Erythroblast (primary cell): ENCODE measurements at regions not wholly inside any gene's neighbourhood (a gene's known extent, or its start where the extent isn't known, plus 50 kb on each side); places are given as distances from the start of the nearest gene placed in this dataset.

ENCODE experiments used
- DNase-seq, 2 experiments: peaks; one replicate each; lab custom pipeline; 2025; lab: John Stamatoyannopoulos, UW
- GATA1 ChIP-seq: IDR thresholded peaks from 2 replicates; pipeline ENCODE4 v1.6.1; 2011; ENCODE audit warnings: low read depth, mild to moderate bottlenecking, control low read depth, low read length, moderate library complexity
- POLR2A ChIP-seq: IDR thresholded peaks from 2 replicates; pipeline ENCODE4 v1.6.1; 2011; ENCODE audit warnings: mild to moderate bottlenecking, low read length

- DNase-seq: no peak
- TF ChIP-seq POLR2A: no peak
- no peak for TF ChIP-seq GATA1
Measured at GRCh38 chr2:226619707-226620106, 179.9 kb downstream of the IRS1 start.

DNA sequence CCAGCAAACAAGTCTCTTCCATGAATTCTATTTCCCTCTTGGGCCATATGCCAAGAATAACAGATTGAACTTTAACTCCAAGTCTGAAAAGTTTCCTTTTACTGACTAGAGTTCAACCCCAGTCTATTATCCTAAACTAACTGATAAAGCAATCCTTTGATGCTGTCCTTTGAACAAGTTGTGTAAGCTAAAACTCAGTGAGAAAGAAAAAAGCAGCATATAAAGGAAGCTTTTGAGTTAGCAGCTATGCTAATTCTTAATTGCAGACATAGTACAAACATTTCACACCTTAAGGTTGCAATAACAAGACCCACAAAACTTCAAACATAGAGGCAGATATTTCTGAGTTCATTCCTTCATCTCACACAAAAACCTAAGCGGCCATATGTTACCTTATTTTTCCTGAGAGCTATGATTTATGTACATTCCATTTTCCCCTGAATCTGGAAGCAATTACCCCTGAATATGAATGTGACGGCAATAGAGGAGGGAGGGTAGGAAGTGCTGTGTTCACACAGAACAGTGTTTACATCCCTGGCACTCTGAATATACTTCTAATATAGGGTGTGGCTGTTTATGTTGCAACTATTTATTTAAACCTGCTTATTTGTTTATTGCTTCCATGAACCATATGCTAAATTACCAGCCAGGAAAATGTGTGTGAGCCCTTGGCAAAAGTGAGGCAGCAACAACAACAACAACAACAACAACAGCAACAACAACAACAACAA lies 180.6 kb downstream of the IRS1 start:
- no peak for TF ChIP-seq GATA1
- TF ChIP-seq POLR2A: no peak
- no peak for DNase-seq

DNA sequence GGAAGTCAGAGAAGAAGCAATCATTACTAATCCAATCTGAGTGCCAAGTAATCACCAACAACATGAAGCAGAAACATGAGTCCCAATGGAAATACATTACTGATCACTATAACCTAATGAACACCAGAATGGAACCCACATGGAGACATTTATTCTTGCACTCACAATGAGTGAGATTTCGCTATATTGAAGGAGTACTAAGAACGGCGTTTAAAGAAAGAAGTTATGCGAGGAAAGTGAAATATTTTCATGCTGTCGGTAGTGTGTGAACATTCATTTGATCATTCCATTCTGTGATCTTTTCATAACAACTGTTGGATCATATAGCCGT lies 181.1 kb downstream of the IRS1 start:
- TF ChIP-seq POLR2A (no peak), GATA1 (no peak)
- no peak for DNase-seq

DNA sequence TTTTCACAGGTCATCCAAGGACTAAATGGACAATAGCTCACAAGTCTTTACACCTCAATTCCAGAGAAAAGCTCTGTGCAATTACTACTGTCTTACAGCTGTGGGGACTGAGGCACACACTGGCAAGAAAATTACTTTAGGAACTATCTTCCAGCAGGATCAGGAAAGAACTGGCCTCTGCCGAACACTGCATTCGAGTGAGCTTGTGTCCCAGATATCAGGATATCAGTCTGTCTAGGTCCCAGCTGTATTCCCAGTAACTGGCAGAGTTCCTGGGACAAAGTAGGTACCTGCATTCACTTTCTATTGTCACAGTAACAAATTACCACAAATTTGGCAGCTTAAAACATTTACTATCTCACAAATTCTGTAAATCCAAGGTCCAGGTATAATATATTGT lies 183.7 kb downstream of the IRS1 start:
- TF ChIP-seq GATA1: no peak

DNA sequence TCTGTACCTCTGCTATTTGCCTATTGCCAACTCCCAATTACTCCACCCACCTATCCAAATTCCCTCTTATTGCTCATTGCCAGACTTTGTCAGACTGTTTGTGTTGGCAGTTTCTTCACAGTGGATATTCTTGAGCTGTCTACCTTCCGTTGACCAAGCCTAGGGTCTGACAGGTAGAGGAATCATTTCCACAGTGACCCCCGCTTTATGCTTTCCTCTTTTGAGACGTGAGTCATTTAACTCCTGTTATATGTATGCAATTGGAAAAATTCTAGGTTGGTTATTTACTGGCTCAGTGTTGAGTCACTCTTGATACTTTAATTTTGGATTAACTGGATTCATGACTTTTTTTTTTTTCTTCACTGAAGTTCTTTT lies 187.7 kb downstream of the IRS1 start:
- no peak for DNase-seq
- TF ChIP-seq POLR2A (no peak), GATA1 (no peak)

More for the DNA sequence above, 183.7 kb downstream of the IRS1 start:
- no peak for DNase-seq

- TF ChIP-seq GATA1: no peak
- TF ChIP-seq POLR2A: no peak
- DNase-seq: no peak
Measured at GRCh38 chr2:226611196-226611943, 188.2 kb downstream of the IRS1 start.

DNA sequence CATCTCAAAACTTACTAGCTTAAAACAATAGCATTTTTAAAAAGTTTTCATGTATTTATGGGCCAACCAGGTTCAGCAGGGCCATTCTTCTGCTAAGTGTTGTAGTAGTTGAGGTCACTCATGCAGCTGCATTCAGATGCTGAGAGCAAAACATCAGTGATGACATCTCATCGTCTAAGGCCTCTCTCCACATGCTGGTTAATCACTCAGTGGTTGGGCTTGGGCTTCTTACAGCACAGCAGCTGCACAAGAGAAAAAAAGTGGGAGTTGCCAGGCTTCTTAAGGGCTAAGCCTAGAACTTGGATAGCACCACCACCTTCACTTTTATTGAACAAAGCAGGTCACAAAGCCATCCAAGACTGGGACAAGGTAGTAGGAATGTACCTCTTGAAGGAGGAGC lies 190.3 kb downstream of the IRS1 start:
- DNase-seq: no peak
- no peak for TF ChIP-seq GATA1
- TF ChIP-seq POLR2A: no peak

- DNase-seq: no peak
- TF ChIP-seq POLR2A: no peak
- no peak for TF ChIP-seq GATA1
Measured at GRCh38 chr2:226608451-226608850, 191.2 kb downstream of the IRS1 start.

DNA sequence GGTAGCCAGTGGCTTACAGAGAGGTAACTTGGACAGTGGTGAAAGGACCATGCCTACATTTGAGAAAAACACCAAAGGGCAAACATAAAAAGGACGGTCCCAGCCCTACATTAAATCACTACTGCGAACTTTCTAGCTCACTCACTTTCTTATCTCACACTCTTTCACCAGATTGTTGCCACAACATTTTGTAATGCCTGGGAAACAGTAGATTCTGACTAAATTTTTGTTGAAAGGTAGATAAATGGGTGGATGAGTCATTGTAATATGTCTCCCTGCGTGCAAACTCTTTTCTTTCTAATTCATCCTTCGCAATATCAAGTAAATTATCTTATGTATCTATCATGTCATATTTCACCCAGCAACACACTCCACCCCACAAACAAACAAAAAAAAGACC lies 192.2 kb downstream of the IRS1 start:
- DNase-seq: no peak

DNA sequence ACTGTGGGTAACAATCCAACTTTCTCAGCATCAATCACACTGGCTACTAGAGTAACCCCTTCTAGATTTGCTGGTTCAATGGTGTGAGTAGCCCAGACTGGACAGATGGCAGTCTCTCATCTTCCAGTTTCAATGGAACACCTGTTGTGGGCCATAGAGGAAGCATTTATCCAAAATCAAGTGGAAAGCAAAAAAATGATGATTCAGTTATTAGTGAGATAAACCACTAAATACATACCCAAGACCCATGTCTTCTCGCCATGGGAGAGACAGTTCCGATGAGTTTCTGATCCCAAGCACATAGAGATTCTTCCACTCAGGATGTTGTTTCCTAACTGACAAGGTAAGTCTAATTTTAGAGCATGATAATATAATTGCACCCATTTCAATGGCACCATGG lies 194.0 kb downstream of the IRS1 start:
- TF ChIP-seq GATA1: no peak
- DNase-seq: no peak

More for the DNA sequence above, 192.2 kb downstream of the IRS1 start:
- TF ChIP-seq POLR2A (no peak), GATA1 (no peak)

DNA sequence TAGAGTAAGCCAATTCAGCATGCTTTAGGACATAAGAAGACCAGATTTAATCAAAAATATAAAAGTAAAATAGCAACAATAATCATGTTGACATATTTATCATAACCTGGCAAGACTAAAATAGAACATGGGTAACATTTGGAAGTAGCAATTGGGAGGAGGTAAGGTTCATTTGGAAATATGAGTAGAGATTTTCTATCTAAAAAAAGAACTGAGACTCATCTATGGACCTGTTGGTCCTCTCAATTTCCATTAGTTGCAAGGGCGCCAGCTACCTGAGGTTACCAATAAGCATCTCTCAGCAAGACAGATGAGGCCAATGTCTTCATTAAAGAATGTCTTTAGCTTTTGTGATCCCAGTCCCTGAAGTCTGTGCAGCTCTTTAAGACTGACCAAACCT lies 196.0 kb downstream of the IRS1 start:
- TF ChIP-seq POLR2A (no peak), GATA1 (no peak)
- no peak for DNase-seq

GRCh38 chr2:226601881-226602662 lies 197.5 kb downstream of the IRS1 start:
- TF ChIP-seq GATA1 (no peak), POLR2A (no peak)
- DNase-seq: no peak

DNA sequence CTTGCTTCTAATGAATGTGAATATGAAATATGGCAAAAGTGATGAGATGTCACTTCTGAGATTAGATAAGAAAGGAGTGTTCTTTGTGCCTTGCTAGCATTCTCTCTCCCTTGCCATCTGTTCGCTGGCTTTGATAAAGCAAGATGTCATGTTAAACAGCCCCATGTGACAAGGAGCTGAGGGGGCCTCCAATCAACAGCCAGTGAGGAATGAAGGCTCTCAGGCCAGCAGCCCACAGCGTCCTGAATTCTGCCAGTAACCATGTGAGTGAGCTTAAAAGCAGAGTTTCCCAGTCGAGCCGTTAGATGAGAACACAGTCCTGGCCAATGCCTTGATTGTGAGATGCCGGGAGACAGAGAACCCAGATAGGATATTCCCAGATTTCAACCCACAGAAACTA lies 198.8 kb downstream of the IRS1 start:
- no peak for TF ChIP-seq POLR2A
- TF ChIP-seq GATA1: no peak
- no peak for DNase-seq

DNA sequence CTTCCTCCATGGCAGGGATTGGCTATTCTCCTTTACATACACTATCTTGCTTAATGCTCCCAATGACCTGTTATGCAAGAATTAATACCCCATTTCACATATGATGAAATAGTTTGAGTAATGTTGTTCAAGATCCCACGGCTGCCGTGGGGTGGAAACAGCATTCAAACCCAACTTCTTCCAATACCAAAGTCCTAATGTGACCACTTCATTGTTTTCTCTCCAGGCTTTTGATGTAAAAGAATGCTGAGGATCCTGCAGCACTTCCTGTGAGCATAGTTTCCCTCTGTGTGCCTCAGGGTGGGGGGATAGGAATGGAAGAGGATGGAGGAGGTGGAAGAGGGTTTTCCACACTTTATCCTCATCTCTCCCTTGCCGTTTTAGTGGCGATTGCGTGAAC lies 199.4 kb downstream of the IRS1 start:
- TF ChIP-seq POLR2A: no peak
- no peak for TF ChIP-seq GATA1
- no peak for DNase-seq

GRCh38 chr2:226589043-226589442 lies 210.6 kb downstream of the IRS1 start:
- TF ChIP-seq POLR2A: no peak
- TF ChIP-seq GATA1: no peak

More at GRCh38 chr2:226589043-226589442, 210.6 kb downstream of the IRS1 start:
- no peak for DNase-seq
